HCT116 (cell line): ENCODE measurements at regions not wholly inside any gene's neighbourhood (a gene's known extent, or its start where the extent isn't known, plus 50 kb on each side); places are given as distances from the start of the nearest gene placed in this dataset.

Experiments
- ATAC-seq: fragments of 200-7000 bp; cut with Tn5 transposase; 2 replicates; pipeline ENCODE4 v1.9.1; 2020; ENCODE audit warnings: mild to moderate bottlenecking, moderate library complexity
- BruUV-seq: library from RNA; stranded (reverse); fragments of 400-500 nt; replicated peaks from 2 replicates; lab custom pipeline; 2021; lab: Mats Ljungman, UMichigan
- CTCF ChIA-PET: fragments of 300-600 bp; sonication (Branson Sonifier 250); formaldehyde crosslinking; loops from one replicate; lab custom pipeline; 2021; ENCODE audit warnings: antibody characterized with exemption; lab: Charles Lee
- POLR2A ChIA-PET: fragments of 300-600, 350-600 bp; sonication (Branson Sonifier 250); formaldehyde crosslinking; loops from one replicate; lab custom pipeline; 2021; ENCODE audit warnings: antibody characterized with exemption; lab: Charles Lee
- RAD21 ChIA-PET, 2 experiments: fragments of 300-600 bp; sonication (Branson Sonifier 250); formaldehyde crosslinking; loops; one replicate each; lab custom pipeline; 2023; ENCODE audit warnings: low total read pairs in 2 of 2; ENCODE audit not compliant: uncharacterized antibody in 2 of 2, unreplicated experiment in 2 of 2, low non-redundant PET in 1 of 2; lab: Charles Lee
- DNase-seq: peaks from one replicate; pipeline ENCODE4 v3.0.0-alpha.2; 2010; ENCODE audit warnings: low read depth, low spot score
- H2AFZ ChIP-seq: fragments of 200-600 bp; shearing (Covaris generic), sonication (generic); 2 replicates; pipeline ENCODE4 v1.6.1; 2017; ENCODE audit warnings: low read depth, mixed run types, mixed read lengths, antibody characterized with exemption, low read length; ENCODE audit not compliant: poor library complexity, severe bottlenecking
- H3K27ac ChIP-seq: 2 replicates; pipeline ENCODE4 v1.5.1; 2012; ENCODE audit warnings: low read depth, low read length
- H3K27me3 ChIP-seq: fragments of 200-600 bp; sonication (generic); 2 replicates; pipeline ENCODE4 v1.6.1; 2016; ENCODE audit warnings: mixed run types, low read length, mixed read lengths; ENCODE audit not compliant: insufficient read depth
- H3K36me3 ChIP-seq, 2 experiments: fragments of 200-500 bp in 1 of 2; fragments of 200-600 bp in 1 of 2; sonication (Bioruptor generic) in 1 of 2; sonication (generic) in 1 of 2; 2 replicates each; pipeline versions ENCODE4 v1.5.1 to v1.6.1; 2014 to 2016; ENCODE audit warnings: low read length in 2 of 2, inconsistent platforms in 1 of 2, mixed read lengths in 1 of 2, mixed run types in 1 of 2; ENCODE audit not compliant: insufficient read depth in 2 of 2, control insufficient read depth in 1 of 2
- H3K4me1 ChIP-seq, 2 experiments: fragments of 200-600 bp in 1 of 2; sonication (generic) in 1 of 2; 2 replicates each; pipeline versions ENCODE4 v1.5.1 to v1.6.1; 2012 to 2017; ENCODE audit warnings: low read length in 2 of 2, inconsistent platforms in 1 of 2, mild to moderate bottlenecking in 1 of 2, mixed read lengths in 1 of 2, mixed run types in 1 of 2, moderate library complexity in 1 of 2; ENCODE audit not compliant: insufficient read depth in 2 of 2, control insufficient read depth in 1 of 2
- H3K4me2 ChIP-seq: fragments of 200-600 bp; sonication (generic); 2 replicates; pipeline ENCODE4 v1.6.1; 2017; ENCODE audit warnings: mixed run types, low read length, mixed read lengths
- H3K4me3 ChIP-seq, 2 experiments: fragments of 200-600 bp in 1 of 2; sonication (generic) in 1 of 2; replicated peaks in 1 of 2; 2 replicates each; pipeline ENCODE4 v1.5.1; 2011 to 2016; ENCODE audit warnings: low read length in 2 of 2, control low read depth in 1 of 2, low read depth in 1 of 2, mild to moderate bottlenecking in 1 of 2, mixed read lengths in 1 of 2, mixed run types in 1 of 2
- H3K79me2 ChIP-seq: fragments of 200-600 bp; sonication (generic); 2 replicates; pipeline ENCODE4 v1.6.1; 2017; ENCODE audit warnings: mild to moderate bottlenecking, mixed run types, low read length, moderate library complexity, mixed read lengths; ENCODE audit not compliant: insufficient read depth
- H3K9ac ChIP-seq: fragments of 200-600 bp; sonication (generic); 2 replicates; pipeline ENCODE4 v1.6.1; 2016; ENCODE audit warnings: low read length, mixed read lengths
- H3K9me2 ChIP-seq: fragments of 200-600 bp; sonication (generic), shearing (Covaris generic); 2 replicates; pipeline ENCODE4 v1.6.1; 2017; ENCODE audit warnings: mixed run types, mild to moderate bottlenecking, moderate library complexity; ENCODE audit not compliant: insufficient read depth
- H3K9me3 ChIP-seq, 2 experiments: fragments of 200-500 bp in 1 of 2; fragments of 200-600 bp in 1 of 2; sonication (Bioruptor generic) in 1 of 2; sonication (generic) in 1 of 2; 2 replicates each; pipeline ENCODE4 v1.6.1; 2014 to 2017; ENCODE audit warnings: low read length in 2 of 2, mixed read lengths in 2 of 2, inconsistent platforms in 1 of 2, low read depth in 1 of 2, mild to moderate bottlenecking in 1 of 2, mixed run types in 1 of 2, moderate library complexity in 1 of 2; ENCODE audit not compliant: control insufficient read depth in 1 of 2, insufficient read depth in 1 of 2
- H4K20me1 ChIP-seq: fragments of 200-600 bp; sonication (generic), shearing (Covaris generic); 2 replicates; pipeline ENCODE4 v1.6.1; 2017; ENCODE audit warnings: mixed run types, mild to moderate bottlenecking, moderate library complexity; ENCODE audit not compliant: insufficient read depth
- ATF3 ChIP-seq: IDR thresholded peaks from 2 replicates; pipeline ENCODE4 v1.6.1; 2012
- CBX3 ChIP-seq: IDR thresholded peaks from 2 replicates; pipeline ENCODE4 v1.6.1; 2012; ENCODE audit warnings: low read depth
- CTCF ChIP-seq, 3 experiments: fragments of 200-600 bp in 1 of 3; sonication (generic) in 1 of 3; IDR thresholded peaks in 2 of 3; conservative IDR thresholded peaks in 1 of 3; 2 replicates each; pipeline ENCODE4 v1.5.1; 2012 to 2017; ENCODE audit warnings: low read depth in 2 of 3, low read length in 2 of 3, antibody characterized with exemption in 1 of 3, borderline replicate concordance in 1 of 3, control low read depth in 1 of 3, mild to moderate bottlenecking in 1 of 3, mixed read lengths in 1 of 3, mixed run types in 1 of 3, moderate library complexity in 1 of 3; ENCODE audit not compliant: insufficient read depth in 1 of 3
- EZH2phosphoT487 ChIP-seq: fragments of 200-600 bp; IDR thresholded peaks from 2 replicates; pipeline ENCODE4 v1.6.1; 2018; ENCODE audit warnings: antibody characterized with exemption, borderline replicate concordance
- FOSL1 ChIP-seq: IDR thresholded peaks from 2 replicates; pipeline ENCODE4 v1.6.1; 2012; ENCODE audit warnings: low read depth
- POLR2AphosphoS5 ChIP-seq: IDR thresholded peaks from 2 replicates; pipeline ENCODE4 v1.6.1; 2011; ENCODE audit warnings: mild to moderate bottlenecking, low read depth, low read length, moderate library complexity
- REST ChIP-seq: IDR thresholded peaks from 2 replicates; pipeline ENCODE4 v1.6.1; 2012; ENCODE audit warnings: low read depth
- SIN3A ChIP-seq: IDR thresholded peaks from 2 replicates; pipeline ENCODE4 v1.6.1; 2012; ENCODE audit warnings: low read depth
- SRF ChIP-seq: IDR thresholded peaks from 2 replicates; pipeline ENCODE4 v1.6.1; 2012; ENCODE audit warnings: low read depth
- ZBTB33 ChIP-seq: IDR thresholded peaks from 2 replicates; pipeline ENCODE4 v1.6.1; 2011; ENCODE audit warnings: mild to moderate bottlenecking, low read length, moderate library complexity; ENCODE audit not compliant: insufficient replicate concordance; ENCODE audit errors: extremely low read depth
- ZFX ChIP-seq: fragments of 450-650 bp; IDR thresholded peaks from 2 replicates; pipeline ENCODE4 v1.6.1; 2017
- ZNF274 ChIP-seq: fragments of 200-500 bp; sonication (Bioruptor generic); IDR thresholded peaks from 2 replicates; pipeline ENCODE4 v1.6.1; 2014; ENCODE audit warnings: mild to moderate bottlenecking, low read depth, low read length, inconsistent platforms
- intact Hi-C: fragments of 100-400 bp; cut with micrococcal nuclease; formaldehyde crosslinking; loops from 2 replicates; pipeline ENCODE4 v1.10.0; 2022

- no peaks in the 10 kb centered on the region for H4K20me1 ChIP-seq
- no TSS peak for BruUV-seq
- ChIA-PET RAD21 (no interaction called here), CTCF (no interaction called here), POLR2A (no interaction called here)
- H3K9me2 ChIP-seq: no peaks in the 10 kb centered on the region
- intact Hi-C loops: no loop called here
- no peak for ATAC-seq
- no peak overlapping the region for H3K4me3 ChIP-seq
- no peak for TF ChIP-seq REST
- no peak for TF ChIP-seq CBX3
- TF ChIP-seq ZNF274: no peak
- TF ChIP-seq FOSL1: no peak
- no peak for TF ChIP-seq SRF
- no peak for DNase-seq
- no peaks in the 10 kb centered on the region for H3K79me2 ChIP-seq
- peaks cover 0 to 12% of the 10 kb centered on the region in 2 experiments; a peak in 3 of 4 replicates for H3K9me3 ChIP-seq
- H3K36me3 ChIP-seq: no peaks in the 10 kb centered on the region
- no peaks in the 10 kb centered on the region for H3K4me1 ChIP-seq
- no peak overlapping the region for H3K4me2 ChIP-seq
- H2AFZ ChIP-seq: no peak overlapping the region
- H3K27me3 ChIP-seq: no peaks in the 10 kb centered on the region
- H3K9ac ChIP-seq: no peak overlapping the region
- H3K27ac ChIP-seq: no peak overlapping the region
These were observed 166.5 kb downstream of the CPEB2 start for GRCh38 chr4:15168759-15169158.

GRCh38 chr4:15171725-15172124 lies 169.4 kb downstream of the CPEB2 start:
- BruUV-seq: no TSS peak
- no peak overlapping the region for H3K4me2 ChIP-seq
- no peaks in the 10 kb centered on the region for H3K4me1 ChIP-seq
- no peaks in the 10 kb centered on the region for H4K20me1 ChIP-seq
- H3K27ac ChIP-seq: no peak overlapping the region
- TF ChIP-seq FOSL1: no peak
- TF ChIP-seq ZFX: no peak
- no peak for TF ChIP-seq POLR2AphosphoS5
- TF ChIP-seq SRF: no peak
- TF ChIP-seq ZBTB33: no peak
- no peak for TF ChIP-seq SIN3A
- no peak for TF ChIP-seq EZH2phosphoT487
- TF ChIP-seq CBX3: no peak
- TF ChIP-seq ATF3: no peak
- no peak for TF ChIP-seq CTCF (IDR thresholded peaks at IDR 0.05 in 2 of 3, conservative IDR thresholded peaks at IDR 0.05 in 1 of 3; ENCODE audit: borderline replicate concordance in 1 of 3, insufficient read depth in 1 of 3, low read depth in 2 of 3, low read length in 2 of 3)
- TF ChIP-seq, all 23 proteins: peak for 0
- DNase-seq: no peak
- Histone ChIP-seq H3K9me2 (no peaks in the 10 kb centered on the region), H3K27me3 (no peaks in the 10 kb centered on the region), H3K9me3 (peaks cover 0 to 12% of the 10 kb centered on the region in 2 experiments; a peak in 3 of 4 replicates), H3K4me3 (no peak overlapping the region), H3K36me3 (no peaks in the 10 kb centered on the region), H3K9ac (no peak overlapping the region), H3K79me2 (no peaks in the 10 kb centered on the region), H2AFZ (no peak overlapping the region)
- POLR2A ChIA-PET: no interaction called here
- CTCF ChIA-PET: no interaction called here
- no peak for ATAC-seq
- RAD21 ChIA-PET: no interaction called here
- intact Hi-C loops: no loop called here
